Skeletal muscle cell (primary cell): ENCODE measurements at regions not wholly inside any gene's neighbourhood (a gene's known extent, or its start where the extent isn't known, plus 50 kb on each side); places are given as distances from the start of the nearest gene placed in this dataset.
A peak's percentile ranks its signal among the peaks of the same experiment; 100 is the strongest.
"Not testable (repeated sequence)": the region's sequence is repeated elsewhere in the genome, so short reads cannot be mapped to it uniquely, and the experiment has no call there.

Experiments used
- DNase-seq: peaks from one replicate; pipeline ENCODE4 v3.0.0-alpha.2; 2010; ENCODE audit warnings: low read depth
- H3K4me3 ChIP-seq: 2 replicates; pipeline ENCODE4 v1.5.1; 2011; ENCODE audit warnings: low read depth, mild to moderate bottlenecking, control low read depth, low read length, moderate library complexity

DNA sequence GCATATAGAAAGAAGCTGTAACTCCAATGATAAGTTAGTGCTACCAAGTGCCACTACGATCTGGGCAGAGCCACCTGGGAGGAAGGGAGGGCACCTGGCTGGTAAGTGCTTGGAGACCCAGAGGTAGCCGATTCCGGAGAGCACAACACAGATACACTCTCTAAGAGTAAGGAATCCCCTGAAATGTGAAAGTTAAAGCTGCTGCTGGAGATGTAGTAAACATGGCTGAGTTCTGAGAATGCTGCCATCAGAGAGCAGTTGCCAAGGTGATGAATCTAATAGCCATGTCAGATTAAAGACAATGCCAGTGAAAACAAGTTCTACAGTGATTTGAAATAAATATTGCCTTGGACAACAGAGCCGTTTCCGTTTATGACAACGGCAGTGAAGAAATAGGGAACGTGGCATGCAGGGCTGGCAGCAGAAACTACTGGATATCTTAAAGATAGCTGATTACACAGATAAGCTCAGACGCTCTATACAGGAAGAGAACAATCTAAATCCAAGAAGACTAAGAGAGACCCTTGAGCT lies 561.2 kb upstream of the C9orf72 start:
- no peak overlapping the region for H3K4me3 ChIP-seq
- DNase-seq: no peak

- no peak overlapping the region for H3K4me3 ChIP-seq
- DNase-seq: no peak
Measured at GRCh38 chr9:28135549-28135948, 562.3 kb upstream of the C9orf72 start.

DNA sequence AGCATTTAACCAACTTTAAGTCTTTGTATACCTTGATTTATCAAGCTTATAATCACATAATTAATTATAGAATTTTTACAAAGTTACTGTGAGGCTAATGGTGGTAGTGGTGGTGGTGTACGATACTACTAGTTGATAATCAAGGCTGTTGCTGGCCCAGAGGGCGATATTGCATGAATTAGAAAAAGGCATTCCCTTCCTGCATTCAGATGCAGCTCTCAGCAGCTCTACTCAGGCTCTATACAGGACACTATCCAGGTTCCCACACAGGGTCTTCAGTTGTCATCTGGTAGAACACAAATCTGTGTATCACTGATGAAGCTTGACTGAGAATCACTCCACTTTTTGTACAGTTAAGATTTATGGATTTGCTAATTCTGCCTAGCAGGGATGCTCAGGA lies 562.8 kb upstream of the C9orf72 start:
- H3K4me3 ChIP-seq: no peak overlapping the region
- no peak for DNase-seq

- H3K4me3 ChIP-seq, DNase-seq: not testable (repeated sequence)
Measured at GRCh38 chr9:28147430-28147829, 574.1 kb upstream of the C9orf72 start.

- H3K4me3 ChIP-seq: not testable (repeated sequence)
Measured at GRCh38 chr9:28147923-28148597, 574.8 kb upstream of the C9orf72 start.

DNA sequence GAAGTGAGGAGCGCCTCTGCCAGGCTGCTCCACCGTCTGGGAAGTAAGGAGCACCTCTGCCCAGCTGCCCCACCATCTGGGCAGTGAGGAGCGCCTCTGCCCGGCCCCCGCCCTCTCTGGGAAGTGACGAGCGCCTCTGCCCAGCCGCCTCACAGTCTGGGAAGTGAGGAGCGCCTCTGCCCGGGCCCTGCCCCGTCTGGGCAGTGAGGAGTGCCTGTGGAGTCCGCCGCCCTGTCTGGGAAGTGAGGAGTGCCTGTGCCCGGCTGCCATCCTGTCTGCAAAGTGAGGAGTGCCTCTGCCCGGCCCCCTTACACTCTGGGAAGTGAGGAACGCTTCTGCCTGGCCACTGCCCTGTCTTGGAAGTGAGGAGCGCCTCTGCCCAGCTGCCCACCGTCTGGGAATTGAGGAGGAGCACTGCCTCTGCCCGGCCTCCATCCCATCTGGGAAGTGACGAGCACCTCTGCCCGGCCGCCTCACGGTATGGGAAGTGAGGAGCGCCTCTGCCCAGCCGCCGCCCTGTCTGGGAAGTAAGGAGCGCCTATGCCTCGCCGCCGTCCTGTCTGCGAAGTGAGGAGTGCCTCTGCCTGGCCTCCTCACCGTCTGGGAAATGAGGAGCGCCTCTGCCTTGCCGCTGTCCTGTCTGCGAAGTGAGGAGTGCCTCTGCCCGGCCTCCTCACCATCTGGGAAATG lies 576.2 kb upstream of the C9orf72 start:
- not testable (repeated sequence) for H3K4me3 ChIP-seq, DNase-seq

More at GRCh38 chr9:28147923-28148597, 574.8 kb upstream of the C9orf72 start:
- DNase-seq: not testable (repeated sequence)

DNA sequence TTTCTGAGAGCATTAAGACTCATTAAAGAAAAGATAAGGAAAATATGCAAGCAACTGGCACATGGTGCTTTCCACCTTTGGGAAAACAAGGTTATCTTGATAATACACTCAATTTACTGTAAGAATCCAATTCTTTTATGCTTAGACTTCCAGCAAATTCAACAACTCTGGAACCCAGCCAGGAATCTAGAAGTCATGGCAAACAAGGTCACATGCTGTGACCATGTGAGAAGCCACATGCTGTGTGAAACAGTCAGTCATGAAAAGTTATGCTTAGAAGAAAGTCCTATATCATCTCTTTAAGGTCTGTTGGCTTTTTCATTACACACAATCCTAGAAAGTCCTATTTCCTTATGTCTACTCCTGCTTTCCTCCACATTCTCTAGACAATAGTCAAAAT lies 581.8 kb upstream of the C9orf72 start:
- H3K4me3 ChIP-seq: no peak overlapping the region
- no peak for DNase-seq

DNA sequence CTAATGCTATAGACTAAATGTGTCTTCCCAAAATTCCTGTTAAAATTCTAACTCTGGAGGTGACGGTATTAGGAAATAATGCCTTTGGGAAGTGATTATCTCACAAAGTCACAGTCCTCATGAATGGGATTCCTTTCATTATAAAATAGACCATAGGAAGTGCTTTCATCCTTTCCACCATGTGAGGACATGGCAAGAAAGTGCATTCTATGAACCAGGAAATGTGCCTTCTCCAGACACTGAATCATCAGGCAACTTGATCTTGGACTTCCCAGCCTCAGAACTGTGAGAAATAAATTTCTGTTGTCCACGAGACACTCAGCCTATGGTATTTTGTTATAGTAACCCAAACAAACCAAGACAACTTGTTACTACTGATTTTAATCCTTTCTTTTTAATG lies 582.4 kb upstream of the C9orf72 start:
- no peak overlapping the region for H3K4me3 ChIP-seq
- no peak for DNase-seq

GRCh38 chr9:28158451-28158850 lies 585.2 kb upstream of the C9orf72 start:
- DNase-seq: no peak

DNA sequence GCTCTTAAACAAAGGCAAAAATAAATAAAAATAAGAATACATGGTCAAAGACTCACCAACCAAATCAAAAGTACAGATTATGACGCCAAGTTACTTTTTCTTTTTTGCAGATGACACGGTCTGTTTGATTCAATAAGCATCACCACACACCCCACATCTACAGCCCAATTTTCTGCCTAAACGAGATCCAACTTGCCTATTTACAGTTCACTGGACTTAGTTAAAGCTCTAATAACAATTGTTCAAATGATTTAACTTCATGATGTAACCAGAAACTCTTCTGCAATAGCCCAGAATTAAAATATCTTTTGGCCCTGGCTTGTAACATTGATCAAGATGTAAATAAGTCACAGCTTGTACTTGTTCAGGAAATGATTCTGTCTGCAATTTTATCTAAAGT lies 590.3 kb upstream of the C9orf72 start:
- no peak for DNase-seq
- no peak overlapping the region for H3K4me3 ChIP-seq

More at GRCh38 chr9:28158451-28158850, 585.2 kb upstream of the C9orf72 start:
- H3K4me3 ChIP-seq: no peak overlapping the region

GRCh38 chr9:28166179-28166578 lies 592.9 kb upstream of the C9orf72 start:
- no peak for DNase-seq
- H3K4me3 ChIP-seq: no peak overlapping the region

DNA sequence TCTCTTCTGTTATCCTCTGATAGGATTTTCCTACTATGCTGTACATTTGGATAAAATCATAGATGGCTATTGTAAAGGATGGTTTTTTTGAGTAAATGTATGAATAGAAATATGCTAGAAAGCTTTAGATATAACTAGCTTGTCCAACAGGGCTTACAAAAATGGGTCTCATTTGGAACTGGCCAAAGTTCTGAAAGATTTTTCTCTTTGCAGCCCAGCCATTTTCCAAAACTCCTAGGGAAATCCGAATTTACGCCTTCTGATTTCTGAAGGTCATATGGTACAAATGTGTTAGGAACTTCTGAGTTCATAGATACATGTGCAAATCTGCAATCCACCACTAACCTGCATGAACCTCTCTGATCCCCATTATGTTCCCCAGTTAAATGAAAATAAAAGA lies 603.9 kb upstream of the C9orf72 start:
- DNase-seq: no peak
- H3K4me3 ChIP-seq: no peak overlapping the region

DNA sequence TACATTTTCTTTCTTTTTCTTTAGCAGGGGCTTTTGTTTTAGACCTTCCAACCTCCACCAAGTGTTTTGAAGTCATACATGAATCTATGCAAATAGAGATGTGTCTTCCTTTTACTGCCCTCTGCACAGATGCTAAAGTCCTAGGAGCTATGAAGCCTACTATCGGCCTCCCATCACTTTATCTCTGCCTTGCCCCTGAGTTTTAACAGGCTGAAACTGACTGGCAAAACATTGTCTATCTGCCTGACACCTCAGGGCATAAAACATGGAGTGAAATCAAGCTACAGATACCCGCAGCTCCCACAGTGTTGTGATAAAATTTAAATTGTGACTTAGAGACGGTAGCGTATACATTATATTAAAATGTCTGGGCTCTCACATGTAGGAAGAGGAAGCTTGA lies 604.6 kb upstream of the C9orf72 start:
- no peak for DNase-seq
- H3K4me3 ChIP-seq: no peak overlapping the region

GRCh38 chr9:28179893-28180292 lies 606.6 kb upstream of the C9orf72 start:
- DNase-seq: no peak
- no peak overlapping the region for H3K4me3 ChIP-seq

DNA sequence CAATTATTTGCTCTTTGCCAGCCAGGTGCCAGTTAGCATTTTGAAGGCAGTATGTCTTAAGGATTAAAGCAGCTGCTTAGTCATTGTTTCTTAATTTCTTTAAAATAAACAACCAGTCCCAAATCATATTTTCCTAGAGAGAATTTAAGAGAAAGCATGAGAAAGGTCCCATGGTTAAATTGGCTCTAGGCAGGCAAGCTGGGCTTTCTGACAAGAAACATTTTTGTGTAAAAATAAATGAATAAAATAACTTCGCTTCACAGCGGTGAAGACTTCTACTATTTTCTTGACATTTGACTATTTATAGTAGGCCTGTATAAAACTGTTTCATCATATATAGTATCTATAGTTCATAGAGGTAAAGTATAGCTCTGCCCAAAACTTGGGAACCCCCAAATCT lies 617.7 kb upstream of the C9orf72 start:
- DNase-seq: no peak
- H3K4me3 ChIP-seq: no peak overlapping the region

GRCh38 chr9:28197653-28198052 lies 624.4 kb upstream of the C9orf72 start:
- DNase-seq: no peak
- no peak overlapping the region for H3K4me3 ChIP-seq

DNA sequence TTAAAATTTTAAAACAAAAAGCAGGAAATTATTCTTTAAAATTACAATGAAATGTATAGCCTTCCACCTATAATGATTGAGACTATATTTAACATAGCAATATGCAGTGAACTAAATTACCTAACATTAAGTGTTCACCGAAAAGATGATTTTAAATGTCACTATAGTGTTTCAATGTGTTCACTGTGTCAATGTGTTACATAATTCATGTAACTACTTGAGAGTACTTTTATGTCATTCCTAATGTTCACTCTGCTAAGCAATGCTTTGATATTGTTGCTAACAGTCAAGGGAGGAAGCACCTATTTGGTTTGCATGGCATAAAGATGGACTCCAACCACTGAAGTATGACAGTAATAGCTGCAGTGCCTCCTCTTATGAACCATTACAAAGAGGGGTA lies 629.8 kb upstream of the C9orf72 start:
- no peak for DNase-seq
- no peak overlapping the region for H3K4me3 ChIP-seq

DNA sequence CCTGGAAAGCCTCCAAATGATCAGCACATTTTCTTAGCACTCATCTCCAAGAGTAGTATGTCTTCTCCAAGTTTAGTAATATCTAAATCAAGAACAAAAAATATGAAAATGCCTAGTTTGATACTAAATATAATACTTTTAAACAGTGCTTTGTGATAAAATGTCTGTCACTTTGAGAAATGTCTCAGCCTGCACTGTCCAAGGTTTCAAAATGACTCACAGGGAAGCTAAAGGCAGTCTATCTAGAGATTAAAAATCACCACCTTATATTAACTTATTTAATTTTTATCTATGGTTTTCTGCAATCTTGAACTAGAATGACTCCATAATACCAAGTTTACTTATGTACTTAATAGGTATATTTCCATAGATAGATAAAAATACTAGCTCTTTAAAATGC lies 633.0 kb upstream of the C9orf72 start:
- no peak for DNase-seq
- H3K4me3 ChIP-seq: no peak overlapping the region

GRCh38 chr9:28207657-28208056 lies 634.4 kb upstream of the C9orf72 start:
- DNase-seq: no peak
- H3K4me3 ChIP-seq: no peak overlapping the region

DNA sequence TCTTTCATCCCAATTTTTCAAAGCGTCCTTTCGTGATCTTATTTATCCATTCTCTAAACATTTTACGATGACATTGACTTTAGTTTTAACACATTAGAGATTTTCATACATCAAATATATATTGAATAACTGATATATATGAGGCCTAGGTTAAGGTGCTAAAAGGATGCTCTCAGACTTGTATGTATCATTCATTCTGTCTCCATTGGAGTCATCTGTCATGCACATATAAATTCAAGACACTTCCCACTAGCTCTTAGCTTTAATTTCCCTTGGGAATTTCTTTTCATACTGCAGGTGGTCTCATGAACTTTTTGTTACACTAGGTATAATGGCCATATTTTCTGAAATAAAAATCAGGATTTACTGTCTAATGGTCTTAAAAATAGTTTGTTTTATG lies 635.8 kb upstream of the C9orf72 start:
- H3K4me3 ChIP-seq: no peak overlapping the region
- DNase-seq: no peak

GRCh38 chr9:28212979-28213378 lies 639.7 kb upstream of the C9orf72 start:
- DNase-seq: peak; percentile 64
- H3K4me3 ChIP-seq: no peak overlapping the region
